ENCODE measurements at regions not wholly inside any gene's neighbourhood (a gene's known extent, or its start where the extent isn't known, plus 50 kb on each side); places are given as distances from the start of the nearest gene placed in this dataset.
"Not testable (repeated sequence)": the region's sequence is repeated elsewhere in the genome, so short reads cannot be mapped to it uniquely, and the experiment has no call there.

DNA sequence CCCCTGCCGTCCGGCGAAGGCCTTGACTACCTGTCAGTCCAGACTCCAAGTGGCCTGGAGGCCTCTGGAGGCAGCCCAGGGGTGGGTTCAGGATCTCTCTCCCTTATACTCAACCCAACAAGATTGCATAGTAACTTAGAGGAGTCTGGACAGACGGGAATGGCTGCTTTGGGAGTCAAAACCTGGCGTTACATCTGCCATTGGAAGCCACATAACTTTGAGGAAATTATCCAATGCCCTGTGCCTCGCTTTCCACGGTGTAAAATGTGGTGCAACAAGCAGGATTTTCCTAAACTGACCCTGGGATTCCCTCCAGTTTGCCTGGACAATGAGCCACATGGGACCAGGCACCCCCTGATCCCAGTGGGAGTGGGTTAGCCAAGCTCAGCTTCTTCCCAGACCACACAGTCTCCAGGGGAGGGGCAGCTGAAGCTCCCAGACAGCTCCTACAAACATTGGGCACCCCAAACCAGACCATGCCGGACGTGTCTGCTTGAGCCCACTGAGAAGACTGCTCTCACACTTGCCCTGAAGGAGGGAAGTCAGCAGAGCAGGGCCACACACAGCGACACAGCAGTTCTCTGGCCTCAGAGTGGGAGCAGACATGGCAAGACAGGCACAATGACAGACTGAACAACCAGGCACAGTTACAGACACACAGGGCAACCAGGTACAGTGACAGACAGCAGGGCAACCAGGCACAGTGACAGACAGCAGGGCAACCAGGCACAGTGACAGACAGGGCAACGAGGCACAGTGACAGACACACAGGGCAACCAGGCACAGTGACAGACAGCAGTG, 65.6 kb upstream of the RAB6C start:
- no peak for DNase-seq (ENCODE audit: low read depth)

DNA sequence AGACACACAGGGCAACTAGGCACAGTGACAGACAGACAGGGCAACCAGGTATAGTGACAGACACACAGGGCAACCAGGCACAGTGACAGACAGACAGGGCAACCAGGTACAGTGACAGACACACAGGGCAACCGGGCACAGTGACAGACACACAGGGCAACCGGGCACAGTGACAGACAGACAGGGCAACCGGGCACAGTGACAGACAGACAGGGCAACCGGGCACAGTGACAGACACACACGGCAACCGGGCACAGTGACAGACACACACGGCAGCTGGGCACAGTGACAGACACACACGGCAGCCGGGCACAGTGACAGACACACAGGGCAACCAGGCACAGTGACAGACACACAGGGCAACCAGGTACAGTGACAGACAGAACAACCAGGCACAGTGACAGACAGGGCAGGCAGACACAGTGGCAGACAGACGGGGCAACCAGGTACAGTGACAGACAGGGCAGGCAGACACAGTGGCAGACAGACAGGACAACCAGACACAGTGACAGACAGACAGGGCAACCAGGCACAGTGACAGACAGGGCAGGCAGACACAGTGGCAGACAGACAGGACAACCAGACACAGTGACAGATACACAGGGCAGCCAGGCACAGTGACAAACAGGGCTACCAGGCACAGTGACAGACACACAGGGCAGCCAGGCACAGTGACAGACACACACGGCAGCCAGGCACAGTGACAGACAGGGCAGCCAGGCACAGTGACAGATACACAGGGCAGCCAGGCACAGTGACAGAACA, 64.7 kb upstream of the RAB6C start:
- no peak for DNase-seq (ENCODE audit: low read depth)

DNA sequence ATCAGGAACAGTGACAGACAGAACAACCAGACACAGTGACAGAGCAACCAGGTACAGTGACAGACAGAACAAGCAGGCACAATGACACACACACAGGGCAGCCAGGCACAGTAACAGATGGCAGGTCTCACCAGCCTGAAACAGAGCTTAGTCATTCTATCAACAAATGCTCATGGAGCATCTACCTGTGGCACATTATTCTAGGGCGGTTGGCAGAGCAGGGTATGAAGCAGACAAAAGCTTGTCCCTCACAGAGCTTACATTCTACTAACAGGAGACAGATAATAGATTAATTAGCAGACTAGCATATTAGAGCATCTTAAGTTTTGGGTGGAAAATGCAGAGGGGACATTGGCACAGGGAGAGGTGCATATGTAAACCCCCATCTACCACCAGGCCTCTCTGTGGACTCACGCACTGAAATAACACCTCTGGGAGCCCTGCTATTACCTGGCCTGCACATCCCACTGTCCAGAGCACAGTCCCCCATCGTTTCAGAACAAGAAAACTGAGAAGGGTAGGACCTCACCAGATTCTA, 64.1 kb upstream of the RAB6C start:
- DNase-seq (ENCODE audit: low read depth), result no peak

DNA sequence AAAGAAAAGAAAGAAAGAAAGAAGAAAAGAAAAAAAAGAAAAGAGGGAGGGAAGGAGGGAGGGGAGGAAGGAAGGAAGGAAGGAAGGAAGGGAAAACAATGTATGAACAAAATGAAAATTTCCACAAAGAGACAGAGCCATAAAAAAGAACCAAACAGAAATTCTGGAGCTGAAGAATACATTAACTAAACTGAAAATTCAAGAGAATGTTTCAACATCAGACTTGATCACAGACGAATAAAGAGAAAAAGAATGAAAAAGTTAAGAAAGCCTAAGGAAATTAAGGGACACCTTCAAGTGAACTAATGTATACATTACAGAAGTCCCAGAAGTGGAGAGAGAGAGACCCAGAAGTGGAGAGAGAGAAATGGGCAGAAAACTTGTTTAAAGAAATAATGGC, 60.9 kb upstream of the RAB6C start:
- no peak for DNase-seq (ENCODE audit: low read depth)

DNA sequence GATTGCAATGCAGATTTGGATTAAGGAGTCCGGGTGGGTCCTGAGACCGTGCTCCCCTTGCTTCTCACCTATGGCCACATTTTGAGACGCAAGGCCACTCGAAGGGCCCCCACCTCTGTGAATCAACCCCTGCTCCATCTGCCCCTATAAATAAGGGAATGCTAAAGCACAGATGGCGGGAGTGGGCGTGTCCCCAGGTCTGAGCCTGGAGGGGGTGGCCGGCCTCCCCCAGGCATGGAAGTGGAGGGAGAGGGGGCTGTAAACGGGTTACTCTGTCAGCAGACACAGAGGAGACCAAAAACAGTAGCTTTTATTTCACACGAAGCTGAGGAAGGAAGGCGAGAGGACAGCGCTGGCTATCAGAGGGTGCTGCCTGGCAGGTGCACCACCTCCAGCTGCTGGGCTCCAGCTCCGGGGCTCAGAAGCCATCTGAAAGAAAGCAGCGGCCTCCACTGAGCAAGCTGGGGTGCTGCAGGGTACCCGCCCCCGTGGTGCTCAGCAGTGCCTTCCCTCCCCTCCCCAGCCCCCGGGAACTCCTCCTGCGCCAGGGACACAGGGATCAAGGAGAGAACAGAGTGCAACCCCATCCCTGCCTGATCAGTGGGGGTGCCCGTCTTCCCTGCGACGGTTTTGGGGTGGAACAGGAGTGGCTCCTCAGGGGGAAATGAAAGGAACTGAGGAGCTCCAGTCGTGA, 56.7 kb upstream of the RAB6C start:
- no peak for DNase-seq (ENCODE audit: low read depth)

DNA sequence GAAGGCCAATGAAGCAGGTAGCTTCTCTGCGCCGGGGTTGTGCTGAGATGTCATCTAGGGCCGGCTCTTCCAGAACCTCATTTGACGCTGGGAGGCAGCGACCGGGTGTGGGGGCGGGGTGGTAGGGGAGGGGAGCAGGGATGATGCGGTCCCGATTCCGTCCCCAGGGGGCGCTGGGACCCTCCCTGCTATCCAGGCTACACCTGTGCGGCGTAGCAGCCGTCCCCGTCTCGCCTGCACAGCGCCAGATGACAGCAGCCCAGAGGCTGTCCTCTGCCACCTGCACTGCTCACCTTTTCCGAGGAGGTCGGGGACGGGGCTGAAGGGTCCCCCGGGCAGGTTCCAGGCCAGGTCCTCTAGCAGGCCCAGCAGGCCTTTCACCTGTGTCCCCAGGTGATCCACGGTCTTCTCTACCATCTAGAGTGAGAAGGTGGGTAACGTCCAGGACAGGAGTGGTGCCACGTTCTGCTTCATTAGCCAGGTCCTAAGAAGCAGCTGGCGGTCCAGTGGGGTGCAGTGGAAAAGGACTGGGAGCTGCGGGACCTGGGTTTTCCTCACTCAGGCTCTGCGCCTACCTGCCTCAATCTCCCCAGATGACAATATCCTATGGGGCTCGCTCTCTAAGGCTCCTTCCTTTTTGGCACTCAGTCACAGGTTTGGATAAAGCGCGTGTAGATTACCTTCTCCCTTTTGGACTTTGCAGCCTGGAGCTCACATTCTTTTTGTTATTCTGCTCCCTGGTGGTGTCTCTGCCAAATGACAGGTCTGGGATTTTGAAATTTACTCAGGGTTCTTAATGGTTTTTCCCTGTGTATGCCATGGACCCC, 56.0 kb upstream of the RAB6C start:
- DNase-seq (ENCODE audit: low read depth), result no peak

DNA sequence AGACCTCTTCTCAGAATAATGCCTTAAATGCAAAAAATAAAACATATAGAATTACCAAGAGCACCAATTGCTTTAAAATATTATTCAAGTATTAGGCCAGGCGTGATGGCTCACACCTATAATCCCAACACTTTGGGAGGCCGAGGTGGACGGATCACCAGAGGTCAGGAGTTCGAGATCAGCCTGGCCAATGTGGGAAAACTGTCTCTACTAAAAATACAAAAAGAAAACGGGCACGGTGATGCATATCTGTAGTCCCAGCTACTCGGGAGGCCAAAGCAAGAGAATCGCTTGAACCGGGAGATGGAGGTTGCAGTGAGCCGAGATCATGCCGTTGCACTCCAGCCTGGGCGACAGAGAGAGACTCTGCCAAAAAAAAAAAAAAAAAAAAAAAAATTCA, 55.4 kb upstream of the RAB6C start:
- DNase-seq (ENCODE audit: low read depth), result not testable (repeated sequence)

DNA sequence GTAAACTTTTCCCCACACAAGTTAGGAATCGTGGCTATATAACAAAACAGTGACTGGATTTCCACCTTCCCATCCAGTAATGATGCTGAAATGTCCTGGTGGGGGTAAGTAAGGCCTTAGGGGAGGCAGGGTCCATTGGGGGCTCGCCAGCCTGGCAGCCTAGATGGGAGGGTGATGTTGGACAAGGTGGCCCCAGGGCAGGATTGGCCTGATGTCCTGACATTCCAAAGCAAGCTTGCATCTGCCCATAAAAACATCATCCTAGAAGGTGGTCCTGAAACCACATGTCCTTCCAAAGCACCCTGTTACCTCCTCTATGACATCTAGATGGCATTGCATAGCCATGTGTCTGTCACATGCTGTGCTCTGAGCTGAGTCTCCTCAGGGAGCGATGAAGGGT, 54.1 kb upstream of the RAB6C start:
- no peak for DNase-seq (ENCODE audit: low read depth)

DNA sequence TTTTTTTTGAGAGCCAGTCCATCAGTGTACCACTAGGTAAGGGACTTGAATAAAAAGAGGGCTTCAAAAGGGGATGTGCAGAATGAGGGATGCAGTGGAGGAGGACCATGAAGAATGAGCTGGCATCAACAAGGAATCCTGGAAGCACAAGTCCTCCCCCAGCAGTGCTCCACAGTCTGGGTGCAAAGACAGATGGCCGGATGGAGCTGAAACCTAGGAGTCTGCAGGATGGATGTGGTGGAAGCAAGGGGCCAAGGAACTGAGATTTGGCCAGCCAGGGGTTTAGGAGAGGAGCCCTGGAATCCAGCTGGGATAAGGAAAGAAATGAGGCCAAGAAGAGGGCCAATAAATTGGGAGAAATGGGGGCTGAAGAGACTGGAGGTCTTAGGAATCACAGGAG, 51.8 kb upstream of the RAB6C start:
- DNase-seq (ENCODE audit: low read depth), result no peak

DNA sequence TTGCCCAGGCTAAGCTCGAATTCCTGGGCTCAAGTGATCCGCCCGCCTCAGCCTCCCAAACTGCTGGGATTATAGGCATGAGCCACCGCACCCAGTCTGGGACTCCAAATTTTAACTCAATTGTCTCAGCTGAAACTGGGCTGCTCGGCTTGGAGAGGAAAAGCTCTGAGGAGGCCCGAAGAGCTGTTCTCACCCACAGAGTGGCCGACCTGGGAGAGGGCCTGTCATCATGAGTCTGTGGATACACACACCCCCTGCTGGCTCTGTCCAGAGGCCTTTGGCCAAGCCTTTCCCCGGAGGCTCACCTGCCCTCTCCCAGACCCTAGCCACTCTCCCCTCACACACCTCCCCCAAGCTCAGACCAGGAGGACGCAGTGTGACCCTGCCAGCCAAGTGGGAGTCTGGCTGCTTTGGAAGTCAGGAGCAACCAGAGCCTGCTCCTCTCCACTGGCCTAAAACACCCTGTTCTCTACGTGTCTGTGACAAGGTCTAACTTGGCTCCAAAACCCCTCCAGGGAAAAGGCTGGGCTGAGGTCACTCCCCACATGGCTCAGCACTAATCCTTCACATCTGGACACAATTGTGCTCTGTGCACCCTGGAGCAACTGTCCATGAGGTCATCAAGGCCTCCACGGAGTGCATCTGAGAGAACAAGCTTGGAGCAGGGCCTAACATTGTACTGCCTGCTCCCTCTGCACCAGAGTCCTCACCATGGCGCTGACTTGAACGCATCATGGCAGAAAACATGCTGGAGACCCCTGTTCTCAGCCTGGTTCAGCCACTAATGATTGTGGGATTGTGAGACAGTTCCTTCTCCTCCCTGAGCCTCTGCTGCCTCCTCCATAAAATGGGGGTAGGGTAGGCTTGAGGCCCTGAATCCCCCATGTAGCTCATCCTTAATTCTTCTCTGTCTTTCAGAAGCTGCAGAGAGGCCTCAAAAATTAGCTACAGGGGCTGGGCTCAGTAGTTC, 49.9 kb upstream of the RAB6C start:
- DNase-seq (ENCODE audit: low read depth), result no peak
